ENCODE measurements at regions not wholly inside any gene's neighbourhood (a gene's known extent, or its start where the extent isn't known, plus 50 kb on each side); places are given as distances from the start of the nearest gene placed in this dataset.

DNA sequence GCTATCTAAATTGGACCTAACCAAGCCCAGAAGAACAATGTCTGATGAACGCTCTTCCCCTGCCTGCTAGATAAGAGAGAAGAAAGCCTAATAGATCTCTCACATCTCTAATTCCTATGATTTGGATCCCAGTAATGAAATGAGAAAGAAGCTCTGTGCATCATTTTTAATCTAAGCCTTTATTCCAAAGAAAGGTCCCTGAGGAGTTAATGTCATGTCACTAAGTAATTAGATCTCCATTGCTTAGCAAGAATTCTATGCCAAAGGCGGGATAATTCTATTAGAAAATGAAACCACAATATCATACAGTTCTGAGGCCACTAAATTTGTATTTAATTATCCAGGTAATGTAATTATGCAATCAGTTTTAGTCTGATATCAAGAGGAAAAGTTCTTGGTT lies 74.2 kb upstream of the TMEM260 start:
- TF ChIP-seq POLR2A (IDR thresholded peaks at IDR 0.05): no peak
- TF ChIP-seq, protein P1, sequence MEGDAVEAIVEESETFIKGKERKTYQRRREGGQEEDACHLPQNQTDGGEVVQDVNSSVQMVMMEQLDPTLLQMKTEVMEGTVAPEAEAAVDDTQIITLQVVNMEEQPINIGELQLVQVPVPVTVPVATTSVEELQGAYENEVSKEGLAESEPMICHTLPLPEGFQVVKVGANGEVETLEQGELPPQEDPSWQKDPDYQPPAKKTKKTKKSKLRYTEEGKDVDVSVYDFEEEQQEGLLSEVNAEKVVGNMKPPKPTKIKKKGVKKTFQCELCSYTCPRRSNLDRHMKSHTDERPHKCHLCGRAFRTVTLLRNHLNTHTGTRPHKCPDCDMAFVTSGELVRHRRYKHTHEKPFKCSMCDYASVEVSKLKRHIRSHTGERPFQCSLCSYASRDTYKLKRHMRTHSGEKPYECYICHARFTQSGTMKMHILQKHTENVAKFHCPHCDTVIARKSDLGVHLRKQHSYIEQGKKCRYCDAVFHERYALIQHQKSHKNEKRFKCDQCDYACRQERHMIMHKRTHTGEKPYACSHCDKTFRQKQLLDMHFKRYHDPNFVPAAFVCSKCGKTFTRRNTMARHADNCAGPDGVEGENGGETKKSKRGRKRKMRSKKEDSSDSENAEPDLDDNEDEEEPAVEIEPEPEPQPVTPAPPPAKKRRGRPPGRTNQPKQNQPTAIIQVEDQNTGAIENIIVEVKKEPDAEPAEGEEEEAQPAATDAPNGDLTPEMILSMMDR (IDR thresholded peaks at IDR 0.05): no peak
